ENCODE measurements at regions not wholly inside any gene's neighbourhood (a gene's known extent, or its start where the extent isn't known, plus 50 kb on each side); places are given as distances from the start of the nearest gene placed in this dataset.
A peak's percentile ranks its signal among the peaks of the same experiment; 100 is the strongest.
"Not testable (repeated sequence)": the region's sequence is repeated elsewhere in the genome, so short reads cannot be mapped to it uniquely, and the experiment has no call there.

GRCh38 chr2:226299771-226300170 lies 499.8 kb downstream of the IRS1 start:
- no peak overlapping the region for H3K4me2 ChIP-seq
- FAIRE-seq, result no peak

GRCh38 chr2:226295681-226296080 lies 503.9 kb downstream of the IRS1 start:
- no peak for DNase-seq (ENCODE audit: low read depth in 1 of 2, low spot score in 1 of 2)
- Histone ChIP-seq H3K4me3 (no peak overlapping the region), H3K4me2 (no peak overlapping the region), H3K4me1 (no peaks in the 10 kb centered on the region), H3K27ac (no peak overlapping the region), H3K9me3 (peaks cover 5% of the 10 kb centered on the region; the same call in 1 of the 3 replicates)
- FAIRE-seq, result no peak
- 88% methylated on average over 3 of the region's 3 CpGs for WGBS (ENCODE audit: missing lambda C conversion rate)
- TF ChIP-seq CEBPB (IDR thresholded peaks at IDR 0.05), result no peak
- no peak for TF ChIP-seq EHMT2 (IDR thresholded peaks at IDR 0.05; ENCODE audit: low read depth)
- TF ChIP-seq PBX3 (IDR thresholded peaks at IDR 0.05), result no peak
- TF ChIP-seq HOXA7 (CRISPR knock-in tag; IDR thresholded peaks at IDR 0.05), result no peak
- TF ChIP-seq CTCF (IDR thresholded peaks at IDR 0.05), result no peak
- no peak for TF ChIP-seq HMGXB4 (CRISPR knock-in tag; IDR thresholded peaks at IDR 0.05; ENCODE audit: borderline replicate concordance)
- no peak for TF ChIP-seq RCOR1 (IDR thresholded peaks at IDR 0.05; ENCODE audit: low read depth, low read length)
- TF ChIP-seq KDM1A (IDR thresholded peaks at IDR 0.05; ENCODE audit: low read depth), result no peak
- ChIA-PET CTCF (no interaction called here), POLR2A (no interaction called here)
- ATAC-seq, result no peak

More at GRCh38 chr2:226299771-226300170, 499.8 kb downstream of the IRS1 start:
- no peak for ATAC-seq
- ChIA-PET POLR2A (no interaction called here), CTCF (no interaction called here)
- TF ChIP-seq MAFK (IDR thresholded peaks at IDR 0.05; ENCODE audit: partially characterized antibody) (peak; percentile 74), FOSB (CRISPR knock-in tag; IDR thresholded peaks at IDR 0.05) (no peak)
- Histone ChIP-seq H3K4me3 (no peak overlapping the region), H3K9me3 (peaks cover 5% of the 10 kb centered on the region; the same call in 1 of the 3 replicates), H3K27ac (no peak overlapping the region), H3K4me1 (no peaks in the 10 kb centered on the region)
- DNase-seq (ENCODE audit: low read depth in 1 of 2, low spot score in 1 of 2), result no peak
- WGBS (ENCODE audit: missing lambda C conversion rate), result 38% methylated on average over 3 of the region's 3 CpGs

GRCh38 chr2:226295123-226295522 lies 504.5 kb downstream of the IRS1 start:
- Histone ChIP-seq H3K4me2 (no peak overlapping the region), H3K9me3 (peaks cover 5% of the 10 kb centered on the region; the same call in 1 of the 3 replicates), H3K4me3 (no peak overlapping the region), H3K27ac (no peak overlapping the region), H3K4me1 (no peaks in the 10 kb centered on the region)
- POLR2A ChIA-PET, result no interaction called here
- 0% methylated on average over 1 of the region's 1 CpG for WGBS (ENCODE audit: missing lambda C conversion rate)
- ATAC-seq, result no peak
- no peak for DNase-seq (ENCODE audit: low read depth in 1 of 2, low spot score in 1 of 2)
- no peak for FAIRE-seq
- no peak for TF ChIP-seq KDM1A (IDR thresholded peaks at IDR 0.05; ENCODE audit: low read depth)
- no peak for TF ChIP-seq HES2 (IDR thresholded peaks at IDR 0.05)
- TF ChIP-seq MAZ (IDR thresholded peaks at IDR 0.05; ENCODE audit: borderline replicate concordance, low read depth, low read length), result no peak
- no peak for TF ChIP-seq E2F6 (IDR thresholded peaks at IDR 0.05; ENCODE audit: borderline replicate concordance, low read depth)
- no peak for TF ChIP-seq HOXB5 (CRISPR knock-in tag; IDR thresholded peaks at IDR 0.05)
- CTCF ChIA-PET, result no interaction called here

- H3K4me2 ChIP-seq; H3K27ac ChIP-seq; H3K4me1 ChIP-seq; DNase-seq (ENCODE audit: low read depth in 1 of 2, low spot score in 1 of 2); FAIRE-seq; H3K4me3 ChIP-seq; ATAC-seq; H3K9me3 ChIP-seq; POLR2A ChIA-PET: not testable (repeated sequence)
- WGBS (ENCODE audit: missing lambda C conversion rate), result 90% methylated on average over 1 of the region's 1 CpG
- CTCF ChIA-PET, result interaction anchor here (0.6 kb wide), 1 partner anchor 207 kb away, joined by 3 read pairs; no protein-coding TSS in a partner anchor
Measured at GRCh38 chr2:226291281-226291680, 508.3 kb downstream of the IRS1 start.

Data from A549 (cell line).